NK-92 treated with Interleukin-12 subunit alpha and Interleukin-12 subunit beta, amount 100 ng/mL, for 24 hours (cell line): ENCODE measurements at regions not wholly inside any gene's neighbourhood (a gene's known extent, or its start where the extent isn't known, plus 50 kb on each side); places are given as distances from the start of the nearest gene placed in this dataset.
A peak's percentile ranks its signal among the peaks of the same experiment; 100 is the strongest.

Experiments used
- DNase-seq: peaks from one replicate; lab custom pipeline; 2025; lab: John Stamatoyannopoulos, UW

GRCh38 chr1:87274851-87275250, 53.8 kb upstream of the LMO4 start:
- DNase-seq = no peak

GRCh38 chr1:87278825-87279535, 49.7 kb upstream of the LMO4 start:
- DNase-seq = peak; percentile 52
